DND-41 (cell line): ENCODE measurements at regions not wholly inside any gene's neighbourhood (a gene's known extent, or its start where the extent isn't known, plus 50 kb on each side); places are given as distances from the start of the nearest gene placed in this dataset.

Experiments used
- ATAC-seq: fragments of 200-7000 bp; cut with Tn5 transposase; 3 replicates; pipeline ENCODE4 v1.9.1; 2021; ENCODE audit warnings: low read depth; ENCODE audit not compliant: insufficient read depth
- DNase-seq: peaks from one replicate; pipeline ENCODE4 v3.0.0-alpha.2; 2020
- H2AFZ ChIP-seq: 2 replicates; pipeline ENCODE4 v1.6.0; 2012; ENCODE audit warnings: low read depth, low read length
- H3K27ac ChIP-seq: 2 replicates; pipeline ENCODE4 v1.5.1; 2012; ENCODE audit warnings: low read length, inconsistent platforms
- H3K27me3 ChIP-seq: fragments of 200-600 bp; sonication (generic); 2 replicates; pipeline ENCODE4 v1.6.0; 2012; ENCODE audit warnings: low read length, mild to moderate bottlenecking, inconsistent platforms; ENCODE audit not compliant: insufficient read depth, poor library complexity
- H3K36me3 ChIP-seq: 2 replicates; pipeline ENCODE4 v1.5.1; 2012; ENCODE audit warnings: low read length, inconsistent platforms; ENCODE audit not compliant: insufficient read depth
- H3K4me1 ChIP-seq: 2 replicates; pipeline ENCODE4 v1.5.1; 2012; ENCODE audit warnings: mild to moderate bottlenecking, low read length; ENCODE audit not compliant: insufficient read depth
- H3K4me2 ChIP-seq: 2 replicates; pipeline ENCODE4 v1.6.0; 2012; ENCODE audit warnings: mild to moderate bottlenecking, moderate library complexity, low read length, inconsistent platforms; ENCODE audit not compliant: insufficient read depth
- H3K4me3 ChIP-seq, 2 experiments: fragments of 200-600 bp in 1 of 2; shearing (Covaris generic) in 1 of 2; 2 replicates each; pipeline ENCODE4 v1.5.1; 2012 to 2016; ENCODE audit warnings: inconsistent platforms in 2 of 2, low read length in 2 of 2, mild to moderate bottlenecking in 2 of 2, low read depth in 1 of 2, moderate library complexity in 1 of 2
- H3K79me2 ChIP-seq: 2 replicates; pipeline ENCODE4 v1.6.0; 2012; ENCODE audit warnings: low read length, inconsistent platforms; ENCODE audit not compliant: insufficient read depth
- H3K9ac ChIP-seq: 2 replicates; pipeline ENCODE4 v1.6.0; 2012; ENCODE audit warnings: low read depth, mild to moderate bottlenecking, inconsistent platforms, low read length, moderate library complexity
- H3K9me3 ChIP-seq: 2 replicates; pipeline ENCODE4 v1.5.1; 2012; ENCODE audit warnings: low read length, moderate library complexity, mild to moderate bottlenecking, inconsistent platforms; ENCODE audit not compliant: insufficient read depth, severe bottlenecking
- H4K20me1 ChIP-seq: 2 replicates; pipeline ENCODE4 v1.6.0; 2012; ENCODE audit warnings: low read length; ENCODE audit not compliant: insufficient read depth
- EZH2 ChIP-seq: IDR thresholded peaks from 3 replicates; pipeline ENCODE4 v1.6.1; 2012; ENCODE audit warnings: borderline replicate concordance, low read depth, mild to moderate bottlenecking, moderate library complexity, low read length, inconsistent platforms; ENCODE audit not compliant: severe bottlenecking
- TF ChIP-seq, protein P1 (sequence below): IDR thresholded peaks from 2 replicates; pipeline ENCODE4 v1.5.1; 2012; ENCODE audit warnings: borderline replicate concordance, low read length, moderate library complexity, mild to moderate bottlenecking; ENCODE audit not compliant: poor library complexity, severe bottlenecking; ENCODE audit errors: extremely low read depth

DNA sequence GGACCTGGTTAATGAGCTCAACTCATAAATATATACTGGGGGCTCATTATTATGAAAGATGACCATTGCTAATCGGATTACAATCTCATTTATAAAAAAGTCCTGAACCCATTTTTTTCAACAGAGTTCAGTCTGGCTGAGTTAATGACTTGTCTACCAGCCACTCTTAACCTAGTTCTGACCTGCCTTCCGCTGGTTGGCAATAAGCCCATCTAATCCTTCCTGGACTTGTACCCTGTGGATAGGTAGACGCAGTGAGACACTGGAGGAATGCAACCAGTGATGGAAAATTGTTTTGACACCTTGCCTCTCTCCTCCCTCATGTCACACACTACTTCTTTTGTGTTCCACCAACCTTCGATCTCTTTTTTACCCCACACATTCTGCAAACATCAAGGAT, 279.9 kb downstream of the FOXO1 start:
- H3K4me1 ChIP-seq = peaks cover 22% of the 10 kb centered on the region
- no peaks in the 10 kb centered on the region for H3K36me3 ChIP-seq
- TF ChIP-seq, protein P1, sequence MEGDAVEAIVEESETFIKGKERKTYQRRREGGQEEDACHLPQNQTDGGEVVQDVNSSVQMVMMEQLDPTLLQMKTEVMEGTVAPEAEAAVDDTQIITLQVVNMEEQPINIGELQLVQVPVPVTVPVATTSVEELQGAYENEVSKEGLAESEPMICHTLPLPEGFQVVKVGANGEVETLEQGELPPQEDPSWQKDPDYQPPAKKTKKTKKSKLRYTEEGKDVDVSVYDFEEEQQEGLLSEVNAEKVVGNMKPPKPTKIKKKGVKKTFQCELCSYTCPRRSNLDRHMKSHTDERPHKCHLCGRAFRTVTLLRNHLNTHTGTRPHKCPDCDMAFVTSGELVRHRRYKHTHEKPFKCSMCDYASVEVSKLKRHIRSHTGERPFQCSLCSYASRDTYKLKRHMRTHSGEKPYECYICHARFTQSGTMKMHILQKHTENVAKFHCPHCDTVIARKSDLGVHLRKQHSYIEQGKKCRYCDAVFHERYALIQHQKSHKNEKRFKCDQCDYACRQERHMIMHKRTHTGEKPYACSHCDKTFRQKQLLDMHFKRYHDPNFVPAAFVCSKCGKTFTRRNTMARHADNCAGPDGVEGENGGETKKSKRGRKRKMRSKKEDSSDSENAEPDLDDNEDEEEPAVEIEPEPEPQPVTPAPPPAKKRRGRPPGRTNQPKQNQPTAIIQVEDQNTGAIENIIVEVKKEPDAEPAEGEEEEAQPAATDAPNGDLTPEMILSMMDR = no peak
- no peak for TF ChIP-seq EZH2
- no peaks in the 10 kb centered on the region for H3K9me3 ChIP-seq
- H4K20me1 ChIP-seq = no peaks in the 10 kb centered on the region
- no peak for ATAC-seq
- no peaks in the 10 kb centered on the region for H3K79me2 ChIP-seq
- no peak overlapping the region for H3K4me3 ChIP-seq
- no peak overlapping the region for H3K27ac ChIP-seq
- no peak for DNase-seq
- no peak overlapping the region for H3K4me2 ChIP-seq
- H3K9ac ChIP-seq = no peak overlapping the region
- no peaks in the 10 kb centered on the region for H3K27me3 ChIP-seq
- H2AFZ ChIP-seq = no peak overlapping the region

DNA sequence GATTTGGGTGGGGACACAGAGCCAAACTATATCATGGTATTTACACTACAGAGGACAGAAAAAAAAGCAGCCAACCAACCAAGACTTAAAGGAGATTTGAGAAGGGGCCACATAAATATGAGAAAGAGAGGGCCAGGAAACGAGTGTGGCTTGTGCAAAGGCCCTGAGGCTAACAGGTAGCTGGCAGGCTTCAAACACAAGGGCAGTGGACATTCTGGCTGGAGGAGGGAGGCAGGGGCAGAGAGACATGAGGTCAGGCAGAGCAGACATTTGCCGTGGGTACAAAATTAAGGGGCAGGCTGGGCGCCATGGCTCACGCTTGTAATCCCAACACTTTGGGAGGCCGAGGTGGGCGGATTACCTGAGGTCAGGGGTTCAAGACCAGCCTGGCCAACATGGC, 278.7 kb downstream of the FOXO1 start:
- TF ChIP-seq EZH2 = no peak
- TF ChIP-seq, protein P1 = no peak
- Histone ChIP-seq H4K20me1 (no peaks in the 10 kb centered on the region), H3K9me3 (no peaks in the 10 kb centered on the region), H3K9ac (no peak overlapping the region), H3K4me3 (no peak overlapping the region), H3K4me2 (no peak overlapping the region), H2AFZ (no peak overlapping the region), H3K36me3 (no peaks in the 10 kb centered on the region), H3K4me1 (peaks cover 22% of the 10 kb centered on the region), H3K79me2 (no peaks in the 10 kb centered on the region), H3K27me3 (no peaks in the 10 kb centered on the region), H3K27ac (no peak overlapping the region)
- ATAC-seq (no peak), DNase-seq (no peak)

DNA sequence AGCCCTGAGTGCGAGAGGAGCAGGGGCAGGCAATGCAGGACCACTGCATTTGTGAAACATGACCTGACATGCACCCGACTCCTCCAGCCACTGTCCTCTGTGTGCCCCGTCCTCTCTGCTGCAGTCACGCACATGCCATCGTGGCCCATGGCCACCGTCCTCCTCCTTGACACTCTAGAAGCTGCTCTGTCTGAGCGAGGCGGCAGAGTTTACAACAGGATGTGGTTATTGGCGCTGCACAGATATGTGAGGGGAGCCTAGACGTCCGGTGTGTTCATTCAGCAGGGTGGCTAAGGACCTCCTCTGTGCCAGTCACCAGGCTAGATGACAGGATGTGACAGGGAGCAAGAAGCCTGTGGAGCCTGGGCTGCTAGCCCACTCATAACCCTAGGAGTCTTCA, 277.8 kb downstream of the FOXO1 start:
- H2AFZ ChIP-seq = peak overlapping the region; percentile 58
- peak overlapping the region; percentile 36 for H3K9ac ChIP-seq
- H3K27ac ChIP-seq = peak overlapping the region; percentile 78
- H4K20me1 ChIP-seq = no peaks in the 10 kb centered on the region
- peaks cover 22% of the 10 kb centered on the region for H3K4me1 ChIP-seq
- peak overlapping the region in 1 of 2 experiments; percentile 30; a peak in 2 of 4 replicates for H3K4me3 ChIP-seq
- ATAC-seq (peak; percentile 100), DNase-seq (peak; percentile 92)
- TF ChIP-seq EZH2 = no peak
- TF ChIP-seq, protein P1 = no peak
- no peaks in the 10 kb centered on the region for H3K36me3 ChIP-seq
- H3K27me3 ChIP-seq = no peaks in the 10 kb centered on the region
- H3K9me3 ChIP-seq = no peaks in the 10 kb centered on the region
- H3K79me2 ChIP-seq = no peaks in the 10 kb centered on the region
- H3K4me2 ChIP-seq = peak overlapping the region; percentile 60

DNA sequence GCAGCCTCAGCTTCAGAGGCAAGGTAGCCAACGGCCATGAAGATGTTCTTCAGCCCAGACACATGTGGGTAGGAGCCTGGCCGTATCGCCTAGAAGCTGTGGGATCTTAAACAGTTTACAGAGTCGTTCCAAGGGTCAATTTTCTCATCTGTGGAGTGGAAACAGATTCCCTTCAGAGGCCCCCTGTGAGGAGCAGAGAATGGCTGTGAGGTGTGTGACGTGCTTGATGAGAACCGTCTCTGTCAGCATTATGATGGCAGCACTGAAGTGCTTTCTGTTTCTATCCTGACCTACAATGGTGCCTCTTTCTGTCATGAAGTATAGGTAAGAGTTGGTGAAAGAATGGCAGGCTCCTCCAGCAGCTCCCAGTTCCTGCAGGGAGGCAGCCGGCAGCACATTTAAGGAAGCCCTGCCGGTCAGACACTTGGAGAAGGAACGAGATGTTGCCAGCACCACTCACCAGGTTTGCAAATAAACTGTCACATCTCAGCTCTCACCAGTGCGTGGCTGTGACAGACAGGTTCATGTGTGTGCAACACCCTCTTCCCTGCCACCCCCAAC, 277.3 kb downstream of the FOXO1 start:
- H3K27me3 ChIP-seq = no peaks in the 10 kb centered on the region
- H3K9me3 ChIP-seq = no peaks in the 10 kb centered on the region
- peak overlapping the region in 1 of 2 experiments; percentile 18; a peak in 1 of 4 replicates for H3K4me3 ChIP-seq
- no peaks in the 10 kb centered on the region for H4K20me1 ChIP-seq
- peak overlapping the region; percentile 58 for H2AFZ ChIP-seq
- peak; percentile 15 for ATAC-seq
- H3K79me2 ChIP-seq = no peaks in the 10 kb centered on the region
- H3K4me1 ChIP-seq = peaks cover 22% of the 10 kb centered on the region
- peak overlapping the region; percentile 78 for H3K27ac ChIP-seq
- H3K36me3 ChIP-seq = no peaks in the 10 kb centered on the region
- peak overlapping the region; percentile 36 for H3K9ac ChIP-seq
- DNase-seq = no peak
- H3K4me2 ChIP-seq = peak overlapping the region; percentile 60
- no peak for TF ChIP-seq EZH2
- TF ChIP-seq, protein P1 = no peak
